ENCODE measurements at regions not wholly inside any gene's neighbourhood (a gene's known extent, or its start where the extent isn't known, plus 50 kb on each side); places are given as distances from the start of the nearest gene placed in this dataset.

GRCh38 chr1:30400507-30400906 lies 322.9 kb downstream of the MATN1 start:
- TF ChIP-seq TAF1 (IDR thresholded peaks at IDR 0.05; ENCODE audit: borderline replicate concordance, insufficient read depth, low read length) (no peak), REST (IDR thresholded peaks at IDR 0.05; ENCODE audit: insufficient read depth in 1 of 2, low read depth in 2 of 2, low read length in 2 of 2) (no peak), FOXP2 (optimal IDR thresholded peaks at IDR 0.05; ENCODE audit: borderline replicate concordance, extremely low read depth, extremely low read length, insufficient read depth) (no peak), SIN3A (IDR thresholded peaks at IDR 0.05; ENCODE audit: borderline replicate concordance, insufficient read depth, low read length) (no peak), POLR2AphosphoS5 (IDR thresholded peaks at IDR 0.05; ENCODE audit: low read depth, low read length) (no peak)

GRCh38 chr1:30399026-30399425 lies 324.4 kb downstream of the MATN1 start:
- no peak for TF ChIP-seq SIN3A (IDR thresholded peaks at IDR 0.05; ENCODE audit: borderline replicate concordance, insufficient read depth, low read length)
- no peak for TF ChIP-seq TAF1 (IDR thresholded peaks at IDR 0.05; ENCODE audit: borderline replicate concordance, insufficient read depth, low read length)
- TF ChIP-seq POLR2AphosphoS5 (IDR thresholded peaks at IDR 0.05; ENCODE audit: low read depth, low read length): no peak

- TF ChIP-seq TAF1 (IDR thresholded peaks at IDR 0.05; ENCODE audit: borderline replicate concordance, insufficient read depth, low read length) (no peak), POLR2AphosphoS5 (IDR thresholded peaks at IDR 0.05; ENCODE audit: low read depth, low read length) (no peak), REST (IDR thresholded peaks at IDR 0.05; ENCODE audit: insufficient read depth in 1 of 2, low read depth in 2 of 2, low read length in 2 of 2) (no peak), SIN3A (IDR thresholded peaks at IDR 0.05; ENCODE audit: borderline replicate concordance, insufficient read depth, low read length) (no peak), FOXP2 (optimal IDR thresholded peaks at IDR 0.05; ENCODE audit: borderline replicate concordance, extremely low read depth, extremely low read length, insufficient read depth) (no peak)
Observed at GRCh38 chr1:30397576-30397975, 325.8 kb downstream of the MATN1 start.

GRCh38 chr1:30395631-30396030 lies 327.8 kb downstream of the MATN1 start:
- TF ChIP-seq TAF1 (IDR thresholded peaks at IDR 0.05; ENCODE audit: borderline replicate concordance, insufficient read depth, low read length): no peak
- TF ChIP-seq REST (IDR thresholded peaks at IDR 0.05; ENCODE audit: insufficient read depth in 1 of 2, low read depth in 2 of 2, low read length in 2 of 2): no peak
- TF ChIP-seq SIN3A (IDR thresholded peaks at IDR 0.05; ENCODE audit: borderline replicate concordance, insufficient read depth, low read length): no peak
- TF ChIP-seq FOXP2 (optimal IDR thresholded peaks at IDR 0.05; ENCODE audit: borderline replicate concordance, extremely low read depth, extremely low read length, insufficient read depth): no peak
- no peak for TF ChIP-seq POLR2AphosphoS5 (IDR thresholded peaks at IDR 0.05; ENCODE audit: low read depth, low read length)

GRCh38 chr1:30388386-30388785 lies 335.0 kb downstream of the MATN1 start:
- no peak for TF ChIP-seq POLR2AphosphoS5 (IDR thresholded peaks at IDR 0.05; ENCODE audit: low read depth, low read length)

- TF ChIP-seq SIN3A (IDR thresholded peaks at IDR 0.05; ENCODE audit: borderline replicate concordance, insufficient read depth, low read length) (no peak), POLR2AphosphoS5 (IDR thresholded peaks at IDR 0.05; ENCODE audit: low read depth, low read length) (no peak), TAF1 (IDR thresholded peaks at IDR 0.05; ENCODE audit: borderline replicate concordance, insufficient read depth, low read length) (no peak), REST (IDR thresholded peaks at IDR 0.05; ENCODE audit: insufficient read depth in 1 of 2, low read depth in 2 of 2, low read length in 2 of 2) (no peak), FOXP2 (optimal IDR thresholded peaks at IDR 0.05; ENCODE audit: borderline replicate concordance, extremely low read depth, extremely low read length, insufficient read depth) (no peak)
Observed at GRCh38 chr1:30386156-30386926, 337.0 kb downstream of the MATN1 start.

Measured in PFSK-1 (cell line).